ENCODE measurements at regions not wholly inside any gene's neighbourhood (a gene's known extent, or its start where the extent isn't known, plus 50 kb on each side); places are given as distances from the start of the nearest gene placed in this dataset.
A peak's percentile ranks its signal among the peaks of the same experiment; 100 is the strongest.

DNA sequence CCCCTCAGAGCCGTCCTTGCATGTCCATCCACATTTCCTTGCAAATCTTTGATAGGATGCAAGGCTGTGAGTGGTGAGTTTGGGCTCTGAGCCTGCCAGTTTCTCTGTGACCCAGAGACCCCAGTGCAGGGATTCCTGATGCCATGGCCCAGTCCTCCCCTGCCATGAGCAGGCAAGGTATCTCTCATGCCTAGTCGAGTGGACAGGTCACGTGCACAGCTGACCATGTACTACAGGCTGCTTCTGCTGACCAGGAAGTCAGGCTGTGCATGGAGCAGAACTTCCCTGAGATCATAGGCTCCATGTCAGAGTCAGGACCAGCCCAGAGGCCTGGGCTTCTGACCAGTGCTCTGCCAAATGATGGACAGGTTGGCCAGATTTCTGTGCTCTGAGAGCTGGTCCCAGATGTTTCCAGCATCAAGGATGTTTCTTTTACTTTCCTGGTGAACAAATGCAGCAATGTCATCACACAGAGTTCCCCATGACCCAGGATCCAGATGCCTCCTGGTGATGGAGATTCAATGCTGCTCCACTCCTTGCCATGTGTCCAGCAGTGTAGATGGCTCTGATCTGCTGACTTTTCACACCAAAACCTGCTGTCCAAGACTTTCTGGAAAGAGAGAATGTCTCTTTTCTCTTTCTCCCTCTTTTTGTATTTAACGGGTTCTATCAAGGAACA is 321.6 kb upstream of the HS6ST1 start:
- intact Hi-C loops (cut with DNase I): no loop called here
- peak; percentile 52 for DNase-seq (ENCODE audit: low spot score)

DNA sequence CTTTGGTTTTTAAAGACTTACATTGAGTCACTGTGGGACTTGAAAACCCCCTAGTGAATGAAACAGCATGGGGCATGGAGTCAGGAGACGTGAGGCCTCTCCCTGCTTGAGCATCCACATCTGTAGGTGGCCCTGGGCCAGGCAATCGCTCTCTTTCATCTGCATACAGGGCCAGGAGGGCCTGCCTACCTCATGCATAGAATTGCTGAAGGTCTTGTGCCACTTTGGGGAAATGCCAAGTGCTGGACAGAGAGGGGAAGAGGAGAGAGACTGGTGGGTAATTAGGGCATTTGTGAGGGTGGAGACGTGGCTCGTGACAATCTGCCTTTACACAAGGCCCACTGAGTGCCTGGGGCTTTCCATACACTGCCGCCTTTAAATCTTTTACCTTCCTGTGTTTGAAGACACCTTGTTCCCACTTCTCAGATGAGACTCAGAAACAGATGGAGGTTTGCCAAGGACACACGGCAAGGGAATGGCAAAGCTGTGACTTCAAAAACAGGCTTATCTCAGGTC is 322.2 kb upstream of the HS6ST1 start:
- DNase-seq (ENCODE audit: low spot score): no peak

DNA sequence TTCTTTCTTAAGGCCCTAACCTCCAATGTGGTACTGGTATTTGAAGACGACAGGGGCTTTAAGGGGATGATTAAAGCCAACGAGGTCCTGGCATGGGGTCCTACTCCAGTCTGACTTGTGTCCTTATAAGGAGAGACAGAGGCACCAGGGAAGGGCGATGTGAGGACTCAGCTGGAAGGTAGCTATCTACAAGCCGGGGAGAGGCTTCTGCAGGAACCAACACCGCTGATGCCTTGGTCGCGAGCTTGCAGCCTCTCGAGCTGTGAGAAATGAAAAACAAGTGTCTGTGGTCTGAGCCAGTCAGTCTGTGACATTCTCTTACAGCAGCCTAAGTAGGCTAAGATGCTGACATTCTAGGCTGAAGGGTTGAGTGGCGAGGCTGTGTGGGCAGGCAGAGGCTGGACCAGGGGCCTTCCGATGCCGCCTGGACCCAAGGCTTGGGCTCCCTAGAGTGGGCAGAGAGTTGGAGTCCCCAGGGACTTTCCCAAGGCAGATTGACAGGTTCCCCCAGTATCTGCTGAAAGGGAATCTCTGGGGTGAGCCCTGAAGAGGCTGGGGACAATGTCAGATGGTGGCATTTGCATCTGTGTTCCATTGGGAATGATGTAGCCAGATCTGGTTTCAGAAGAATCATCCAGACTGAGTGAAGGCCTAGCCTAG is 322.9 kb upstream of the HS6ST1 start:
- peak; percentile 41 for DNase-seq (ENCODE audit: low spot score)

More for the DNA sequence above, 322.2 kb upstream of the HS6ST1 start:
- intact Hi-C loops (cut with DNase I): no loop called here

DNA sequence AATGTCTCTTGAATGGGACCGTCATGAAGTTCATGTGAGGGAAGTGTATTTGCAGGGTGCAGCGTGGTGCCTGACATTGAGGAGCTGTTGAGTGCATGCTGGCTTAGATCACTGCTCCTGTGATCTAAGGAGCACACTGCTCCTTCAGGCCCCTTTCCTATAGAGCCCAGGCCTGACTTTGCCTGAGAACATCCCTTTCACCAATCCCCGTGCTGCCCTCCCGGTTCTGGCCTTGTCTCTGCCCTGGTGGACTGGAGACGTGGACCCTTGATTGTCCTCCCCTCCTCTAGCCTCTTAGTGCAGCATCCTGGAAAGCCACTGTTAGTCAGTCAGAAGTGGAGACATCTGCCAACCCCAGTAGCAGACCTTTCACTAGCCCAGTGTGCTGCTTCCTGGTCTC is 323.6 kb upstream of the HS6ST1 start:
- intact Hi-C loops (cut with DNase I): no loop called here
- DNase-seq (ENCODE audit: low spot score): peak; percentile 55

More for the DNA sequence above, 322.9 kb upstream of the HS6ST1 start:
- intact Hi-C loops (cut with DNase I): no loop called here

DNA sequence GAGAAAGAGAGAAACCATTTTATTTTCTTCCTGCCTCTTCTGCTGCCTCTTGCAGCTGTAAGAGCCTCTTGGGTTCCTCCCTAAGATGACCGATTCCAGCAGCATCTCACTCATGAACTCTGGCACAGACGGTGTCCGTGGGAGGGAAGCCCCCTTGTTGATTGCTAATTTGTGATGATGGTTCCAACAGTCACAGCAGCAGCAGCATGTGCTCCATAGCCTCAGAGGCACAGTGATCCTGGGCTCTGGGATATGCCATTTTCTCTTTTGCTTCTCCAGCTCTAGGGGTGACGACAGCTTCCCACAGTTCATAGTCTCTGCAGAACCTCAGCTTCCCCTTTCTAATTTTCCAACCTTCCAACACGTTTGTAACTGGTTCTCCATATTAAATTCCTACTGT is 324.2 kb upstream of the HS6ST1 start:
- intact Hi-C loops (cut with DNase I): no loop called here

DNA sequence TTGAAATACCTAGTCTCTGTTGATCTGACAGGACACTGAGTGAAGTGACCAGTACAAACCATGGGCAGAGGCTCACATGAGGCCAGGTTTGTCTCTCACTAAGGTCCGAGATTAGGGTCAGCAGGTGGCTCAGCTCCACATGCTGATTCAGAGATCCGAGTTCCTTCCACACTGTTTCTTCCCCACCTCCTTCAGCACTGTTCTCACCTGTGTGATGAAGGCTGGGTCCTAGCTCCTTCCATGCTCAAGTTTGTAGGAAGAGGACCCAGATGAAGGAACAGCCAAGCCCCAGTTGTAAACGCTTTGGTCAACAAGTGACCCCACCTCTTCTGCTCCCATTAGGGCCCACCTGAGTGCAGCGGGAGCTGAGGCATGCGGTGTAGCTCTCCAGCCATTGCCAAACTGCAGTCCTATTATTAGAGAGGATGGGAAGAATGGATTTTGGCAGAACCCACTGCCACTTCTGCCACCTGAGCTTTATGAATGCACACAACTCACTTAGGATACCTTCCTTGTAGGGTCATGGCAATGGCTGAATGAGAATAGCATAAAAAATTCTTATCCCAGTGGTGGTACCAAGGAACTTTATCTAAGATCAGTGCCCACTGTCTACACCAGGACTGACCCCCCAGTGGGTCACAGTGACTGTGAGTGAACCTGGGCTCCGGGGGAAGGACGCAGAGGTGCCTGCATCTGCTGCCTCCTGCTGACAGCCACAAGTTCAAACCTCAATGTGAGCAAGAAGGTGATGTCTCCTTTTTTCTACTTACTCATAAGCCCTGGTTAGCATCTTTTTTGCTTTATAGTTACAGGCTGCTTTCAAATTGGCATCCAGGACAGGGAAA is 324.8 kb upstream of the HS6ST1 start:
- no peak for DNase-seq (ENCODE audit: low spot score)
- intact Hi-C loops (cut with DNase I): no loop called here

More for the DNA sequence above, 324.2 kb upstream of the HS6ST1 start:
- DNase-seq (ENCODE audit: low spot score): peak; percentile 30

DNA sequence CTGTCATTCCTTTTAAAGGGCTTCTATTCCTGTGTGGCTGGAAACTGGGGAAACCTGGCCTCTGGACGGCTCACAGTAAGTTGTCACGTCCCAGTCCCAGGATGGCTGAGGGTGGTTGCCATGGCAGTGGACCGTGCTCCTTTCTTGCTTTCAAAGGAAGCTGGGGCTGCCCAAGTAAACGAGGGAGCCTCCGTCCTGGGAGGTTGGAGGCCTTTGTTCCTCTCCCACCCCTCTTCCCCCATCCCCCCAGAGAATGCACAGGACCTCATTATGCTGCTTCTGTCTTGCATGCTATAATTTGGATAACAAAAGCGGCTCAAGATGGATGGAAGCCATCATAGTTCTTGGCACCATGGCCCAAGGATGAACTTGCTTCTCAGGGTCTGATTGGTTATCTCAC is 325.5 kb upstream of the HS6ST1 start:
- peak; percentile 42 for DNase-seq (ENCODE audit: low spot score)

DNA sequence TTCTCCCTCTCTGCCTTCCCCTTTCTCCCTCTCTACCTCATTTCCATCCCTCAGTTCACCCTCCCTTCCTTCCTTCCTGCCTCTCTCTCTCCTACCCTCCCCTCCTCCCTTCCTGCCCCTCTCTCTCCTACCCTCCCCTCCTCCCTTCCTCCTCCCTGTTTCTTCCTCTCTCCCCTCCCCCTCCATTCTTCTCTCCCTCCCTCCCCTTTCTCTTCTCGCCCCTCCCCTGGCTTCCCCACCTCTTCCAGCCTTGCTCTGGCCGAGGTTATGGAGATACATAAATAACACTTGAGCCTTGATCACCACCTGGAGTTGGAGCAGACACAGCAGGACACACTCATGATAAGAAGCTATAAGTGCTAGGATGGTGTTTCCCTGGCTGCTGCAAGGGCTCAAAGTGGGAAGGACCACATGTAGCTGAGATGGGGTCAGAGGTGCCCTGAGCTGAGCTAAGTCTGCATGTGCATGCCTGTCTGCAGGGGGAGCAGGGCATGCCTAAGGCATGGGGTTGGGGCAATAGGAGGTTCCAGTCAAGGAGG is 326.1 kb upstream of the HS6ST1 start:
- DNase-seq (ENCODE audit: low spot score): peak; percentile 44
- intact Hi-C loops (cut with DNase I): no loop called here

More for the DNA sequence above, 325.5 kb upstream of the HS6ST1 start:
- intact Hi-C loops (cut with DNase I): no loop called here

DNA sequence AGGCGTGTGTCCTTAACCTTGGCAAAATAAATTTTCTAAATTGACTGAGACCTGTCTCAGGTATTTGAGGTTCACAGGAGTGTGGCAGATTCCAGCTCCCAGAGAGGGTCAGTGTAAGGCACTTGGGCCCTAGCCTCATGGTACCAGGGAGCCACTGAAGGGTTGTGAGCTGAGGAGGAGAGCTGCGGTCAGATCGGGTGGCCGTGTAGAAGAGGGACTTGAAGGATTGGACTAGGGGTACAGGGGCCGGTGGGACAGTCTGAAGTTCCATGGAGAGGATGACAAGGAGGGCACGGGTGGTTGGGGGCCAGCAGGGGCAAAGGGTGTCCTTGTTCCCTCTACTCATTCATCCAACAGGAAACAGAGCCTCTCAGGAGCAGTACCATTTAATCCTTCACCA is 327.0 kb upstream of the HS6ST1 start:
- intact Hi-C loops (cut with DNase I): no loop called here
- DNase-seq (ENCODE audit: low spot score): peak; percentile 40

DNA sequence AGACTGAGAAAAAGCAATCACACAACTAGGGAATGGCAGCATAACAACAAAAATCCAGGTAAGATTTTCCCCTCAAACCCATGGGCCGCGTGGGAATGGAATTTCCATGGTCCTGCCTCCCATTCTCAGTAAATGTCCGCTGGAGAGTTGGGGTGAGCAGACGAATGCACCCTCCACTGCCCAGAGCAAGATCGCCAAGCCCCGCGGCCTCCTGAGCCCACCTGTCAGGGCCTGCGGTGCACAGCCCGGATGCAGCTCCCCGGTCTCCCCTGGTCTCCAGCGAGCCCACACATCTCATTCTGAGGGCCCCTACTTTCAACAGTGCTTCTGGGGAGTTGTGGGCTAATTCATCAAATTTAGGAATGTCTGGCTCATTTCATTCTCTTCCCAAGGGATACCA is 327.4 kb upstream of the HS6ST1 start:
- peak; percentile 72 for DNase-seq (ENCODE audit: low spot score)
- intact Hi-C loops (cut with DNase I): no loop called here

DNA sequence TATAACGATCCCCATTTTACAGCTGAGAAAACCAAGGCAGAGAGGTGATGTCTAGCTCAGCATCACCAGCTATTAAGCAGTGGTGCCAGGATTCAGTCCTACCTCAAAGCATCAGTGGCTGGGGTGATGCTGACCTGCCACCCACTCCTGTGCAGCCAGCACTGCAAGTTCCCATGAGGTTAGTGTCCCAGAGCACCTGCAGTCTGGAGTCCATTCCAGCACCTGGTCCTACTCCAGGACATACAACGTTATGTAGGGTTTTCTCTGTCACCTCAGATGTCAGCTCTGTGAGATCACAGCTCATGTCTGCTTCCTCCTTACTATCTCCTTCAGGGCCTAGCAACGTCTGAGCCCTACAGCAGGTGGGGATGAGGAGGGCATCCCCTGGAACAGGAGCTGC is 328.0 kb upstream of the HS6ST1 start:
- DNase-seq (ENCODE audit: low spot score): no peak
- intact Hi-C loops (cut with DNase I): no loop called here

DNA sequence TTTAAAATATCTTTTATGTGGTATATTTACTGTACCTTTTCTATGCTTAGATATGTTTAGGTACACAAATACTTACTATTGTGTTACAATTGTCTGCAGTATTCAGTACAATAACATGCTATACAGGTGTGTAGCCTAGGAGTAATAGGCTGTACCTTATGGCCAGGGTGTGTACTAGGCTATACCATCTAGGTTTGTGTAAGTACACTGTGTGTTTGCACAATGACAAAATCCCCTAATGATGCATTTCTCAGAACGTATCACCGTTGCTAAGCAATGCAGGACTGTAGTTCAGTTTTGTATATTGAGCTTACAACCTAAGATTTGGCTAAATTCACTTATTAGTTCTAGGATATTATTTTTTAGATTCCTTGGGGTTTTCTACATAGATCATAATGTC is 332.3 kb upstream of the HS6ST1 start:
- DNase-seq (ENCODE audit: low spot score): no peak
- intact Hi-C loops (cut with DNase I): no loop called here

DNA sequence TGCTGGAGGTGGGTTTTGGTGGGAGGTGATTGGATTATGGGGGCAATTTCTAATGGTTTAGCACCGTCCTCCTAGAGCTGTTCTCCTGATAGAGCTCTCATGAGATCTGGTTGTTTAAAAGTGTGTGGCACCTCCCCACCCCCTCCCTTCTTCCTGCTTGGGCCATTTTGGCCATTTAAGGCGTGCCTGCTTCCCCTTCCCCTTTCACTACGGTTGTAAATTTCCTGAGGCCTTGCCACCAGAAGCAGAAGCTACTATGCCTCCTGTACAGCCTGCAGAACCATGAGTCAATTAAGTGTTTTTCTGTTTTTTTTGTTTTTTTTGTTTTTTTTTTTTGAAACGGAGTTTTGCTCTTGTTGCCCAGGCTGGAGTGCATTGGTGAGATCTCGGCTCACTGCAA is 335.7 kb upstream of the HS6ST1 start:
- intact Hi-C loops (cut with DNase I): no loop called here
- no peak for DNase-seq (ENCODE audit: low spot score)

DNA sequence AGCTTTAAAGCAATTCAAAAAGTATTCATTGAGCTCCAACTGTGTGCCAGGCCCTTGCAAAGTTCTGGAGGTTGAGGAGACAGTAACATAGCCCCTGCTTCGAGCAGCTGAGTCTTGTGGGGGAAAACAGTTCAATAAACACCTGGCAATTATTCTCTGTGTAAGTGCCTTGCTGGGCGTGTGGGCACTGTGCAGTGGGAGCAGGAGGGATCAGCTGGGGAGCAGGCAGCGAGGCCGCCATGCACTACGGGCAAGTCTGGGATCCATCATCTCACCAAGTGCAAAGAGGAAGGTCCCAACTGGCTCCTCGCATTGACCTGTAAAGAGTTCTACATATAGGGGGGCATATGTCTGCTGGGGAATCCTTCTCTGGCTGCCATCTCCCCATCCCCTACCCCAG is 342.2 kb upstream of the HS6ST1 start:
- no peak for DNase-seq (ENCODE audit: low spot score)

DNA sequence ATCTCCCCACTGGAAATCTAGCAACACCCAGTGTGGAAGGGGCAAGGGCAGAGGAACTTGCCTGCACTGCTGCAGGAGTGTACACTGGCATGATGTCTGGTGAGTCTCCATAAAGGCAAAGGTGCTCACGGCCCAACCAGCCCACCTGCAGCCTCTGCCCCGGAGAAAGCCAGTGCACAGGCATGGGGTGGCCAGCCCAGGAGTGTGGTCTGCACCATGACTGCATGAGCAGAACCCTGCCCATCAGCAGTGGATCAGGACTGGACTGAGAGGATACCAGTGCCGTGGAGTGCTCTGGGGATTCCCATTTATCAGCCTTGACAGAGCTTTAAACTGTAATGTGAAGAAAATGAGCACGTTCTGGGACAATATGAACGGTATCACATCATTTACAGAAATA is 342.6 kb upstream of the HS6ST1 start:
- DNase-seq (ENCODE audit: low spot score): peak; percentile 38
- intact Hi-C loops (cut with DNase I): no loop called here

More for the DNA sequence above, 342.2 kb upstream of the HS6ST1 start:
- intact Hi-C loops (cut with DNase I): no loop called here

DNA sequence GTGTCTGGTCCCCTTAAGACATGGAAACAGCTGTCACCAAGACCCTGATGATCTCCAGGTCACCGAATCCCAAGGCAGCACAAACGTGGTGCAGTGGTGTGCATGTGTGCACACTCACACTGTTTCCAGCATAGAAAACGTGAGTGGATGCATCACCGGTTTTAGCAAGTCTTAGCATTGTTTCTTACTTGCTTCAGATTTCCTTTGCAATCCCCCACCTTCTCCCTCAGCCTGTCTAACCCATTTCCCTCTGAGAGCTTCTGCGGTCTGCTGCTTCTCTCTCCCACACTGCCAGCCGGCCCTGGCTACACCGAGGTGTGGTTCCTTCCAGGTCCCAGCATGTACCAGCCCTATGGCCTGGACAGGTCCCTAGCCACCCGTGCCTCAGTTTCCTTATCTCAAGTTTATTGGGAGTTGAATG is 343.4 kb upstream of the HS6ST1 start:
- intact Hi-C loops (cut with DNase I): no loop called here
- DNase-seq (ENCODE audit: low spot score): peak; percentile 51

DNA sequence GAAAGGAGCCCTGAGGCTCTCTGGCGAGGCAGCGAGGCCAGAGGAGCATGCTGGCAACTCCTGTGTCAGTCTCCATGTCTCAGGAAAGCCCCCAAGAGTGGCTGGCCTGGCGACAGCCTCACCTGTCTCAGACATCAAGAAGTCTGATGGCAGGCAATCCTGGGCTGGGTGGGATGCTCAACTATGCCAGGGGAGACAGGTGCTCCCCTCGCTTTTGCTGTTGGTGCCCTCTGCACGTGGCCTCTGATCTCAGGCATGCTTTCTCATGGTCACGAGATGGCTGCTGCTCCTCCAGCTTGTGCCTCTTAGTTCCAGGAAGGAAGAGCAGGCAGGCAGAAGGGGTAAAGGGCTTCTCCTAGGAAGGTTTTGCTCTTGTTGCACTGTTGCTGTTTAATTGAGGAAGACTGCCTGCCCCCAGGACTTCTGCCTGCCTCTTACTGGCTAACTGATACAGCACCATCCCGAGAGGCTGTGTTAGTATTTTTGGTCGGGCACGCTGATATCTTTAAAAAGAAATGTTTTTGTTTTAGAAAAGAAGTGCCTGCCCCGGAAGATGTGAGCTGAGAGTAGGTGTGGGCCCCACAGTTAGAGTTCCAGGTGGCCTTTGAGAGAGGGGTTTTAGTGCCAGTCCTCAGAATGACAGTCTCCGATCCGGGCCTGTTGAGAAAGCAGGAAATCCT is 344.8 kb upstream of the HS6ST1 start:
- intact Hi-C loops (cut with DNase I): no loop called here
- no peak for DNase-seq (ENCODE audit: low spot score)

DNA sequence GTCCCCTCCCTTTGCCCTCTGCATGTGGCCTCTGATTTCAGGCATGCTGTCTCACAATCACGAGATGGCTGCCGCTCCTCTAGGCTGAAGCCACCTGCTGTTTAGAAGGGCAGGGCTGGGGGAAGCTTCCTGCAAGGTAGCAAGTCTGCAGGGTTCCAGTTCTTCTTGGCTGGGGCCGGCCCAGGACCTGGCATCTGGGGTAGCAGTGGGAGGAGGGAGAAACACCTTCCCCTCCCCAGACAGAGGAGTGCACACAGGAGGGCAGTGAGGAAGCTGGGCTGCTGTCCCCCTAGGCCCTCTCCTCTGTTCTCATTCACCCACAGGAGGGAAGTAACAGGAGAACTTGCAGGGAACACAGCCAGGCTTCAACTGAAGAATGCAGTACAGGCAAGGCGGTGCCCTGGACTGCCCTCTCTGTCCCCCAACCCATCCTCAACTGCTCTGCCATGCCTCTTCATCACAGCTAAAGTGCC is 345.9 kb upstream of the HS6ST1 start:
- no peak for DNase-seq (ENCODE audit: low spot score)
- intact Hi-C loops (cut with DNase I): no loop called here

DNA sequence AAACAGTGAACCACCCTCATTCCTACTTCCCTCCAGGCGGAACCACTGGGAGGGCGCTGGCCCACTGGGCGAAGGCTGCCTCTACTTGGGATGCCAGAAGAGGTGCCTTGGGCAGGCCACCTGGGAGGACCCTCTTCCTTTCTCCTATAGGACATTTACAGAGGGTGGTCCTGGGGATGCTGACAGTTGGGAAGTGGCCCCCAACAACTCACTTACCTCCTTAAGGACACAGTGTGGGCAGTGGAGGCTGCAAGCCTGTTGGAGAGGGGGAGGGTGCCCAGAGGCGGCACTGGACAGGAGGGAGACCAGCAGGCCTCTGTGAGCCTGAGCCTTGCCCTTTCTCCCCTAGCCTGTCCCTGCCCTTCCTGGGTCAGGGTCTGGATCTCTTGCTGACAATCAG is 346.4 kb upstream of the HS6ST1 start:
- no peak for DNase-seq (ENCODE audit: low spot score)
- intact Hi-C loops (cut with DNase I): no loop called here

Measured in posterior vena cava (tissue), 2 donors.